Epithelial cell of esophagus (primary cell): ENCODE measurements at regions not wholly inside any gene's neighbourhood (a gene's known extent, or its start where the extent isn't known, plus 50 kb on each side); places are given as distances from the start of the nearest gene placed in this dataset.

ENCODE experiments used
- DNase-seq: peaks from one replicate; pipeline ENCODE4 v3.0.0; 2010; ENCODE audit warnings: low read depth
- H3K4me3 ChIP-seq: 2 replicates; pipeline ENCODE4 v1.5.1; 2011; ENCODE audit warnings: mild to moderate bottlenecking, low read length, control low read depth
- CTCF ChIP-seq: IDR thresholded peaks from 2 replicates; pipeline ENCODE4 v1.5.1; 2011; ENCODE audit warnings: low read depth, mild to moderate bottlenecking, low read length, control low read depth, inconsistent platforms; ENCODE audit not compliant: insufficient read depth; ENCODE audit errors: missing control alignments

- no peak for DNase-seq
- H3K4me3 ChIP-seq, result no peak overlapping the region
- no peak for TF ChIP-seq CTCF
Observed at GRCh38 chr4:108555701-108556100, 64.7 kb upstream of the RPL34 start.

- DNase-seq, result no peak
- TF ChIP-seq CTCF, result no peak
- no peak overlapping the region for H3K4me3 ChIP-seq
Observed at GRCh38 chr4:108547682-108548081, 72.7 kb upstream of the RPL34 start.

DNA sequence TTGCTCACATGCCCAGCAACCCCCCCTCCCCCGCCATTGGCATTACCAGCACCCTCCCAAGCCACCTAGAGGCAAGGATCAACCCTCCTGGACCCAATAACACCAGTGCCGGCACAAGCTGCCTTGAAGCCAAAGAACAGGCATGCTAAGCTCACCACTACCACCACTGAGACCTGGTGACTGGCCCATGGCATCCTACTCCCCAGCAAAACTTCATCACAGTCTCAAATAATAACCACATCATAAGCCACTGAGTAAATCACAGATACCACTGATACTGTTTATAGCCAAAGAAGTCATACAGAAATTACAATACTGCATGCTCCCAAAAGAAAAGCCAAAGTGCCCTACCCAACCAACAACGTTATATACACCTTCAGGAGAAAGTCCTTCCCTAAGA lies 73.6 kb upstream of the RPL34 start:
- TF ChIP-seq CTCF, result no peak
- no peak for DNase-seq
- H3K4me3 ChIP-seq, result no peak overlapping the region

DNA sequence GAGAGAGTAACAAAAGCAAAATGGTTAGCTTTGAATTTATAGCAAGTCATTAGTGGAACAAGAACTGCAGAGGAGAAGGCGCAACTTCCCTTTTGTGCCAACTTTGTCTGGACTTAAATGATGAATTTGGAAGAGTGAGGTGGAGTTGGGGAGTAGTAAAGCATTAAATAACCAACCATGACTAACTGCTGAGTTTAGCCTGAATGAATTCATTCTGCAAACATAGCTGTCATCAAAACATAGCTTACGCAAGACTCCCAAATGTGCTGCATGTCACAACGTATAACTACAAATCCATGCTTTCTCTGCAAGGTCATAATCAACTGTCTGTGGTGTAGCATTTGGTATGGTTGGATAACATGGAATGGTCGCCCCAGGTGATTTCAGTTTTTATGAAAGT lies 75.9 kb upstream of the RPL34 start:
- no peak for TF ChIP-seq CTCF
- peak; percentile 98 for DNase-seq
- no peak overlapping the region for H3K4me3 ChIP-seq

DNA sequence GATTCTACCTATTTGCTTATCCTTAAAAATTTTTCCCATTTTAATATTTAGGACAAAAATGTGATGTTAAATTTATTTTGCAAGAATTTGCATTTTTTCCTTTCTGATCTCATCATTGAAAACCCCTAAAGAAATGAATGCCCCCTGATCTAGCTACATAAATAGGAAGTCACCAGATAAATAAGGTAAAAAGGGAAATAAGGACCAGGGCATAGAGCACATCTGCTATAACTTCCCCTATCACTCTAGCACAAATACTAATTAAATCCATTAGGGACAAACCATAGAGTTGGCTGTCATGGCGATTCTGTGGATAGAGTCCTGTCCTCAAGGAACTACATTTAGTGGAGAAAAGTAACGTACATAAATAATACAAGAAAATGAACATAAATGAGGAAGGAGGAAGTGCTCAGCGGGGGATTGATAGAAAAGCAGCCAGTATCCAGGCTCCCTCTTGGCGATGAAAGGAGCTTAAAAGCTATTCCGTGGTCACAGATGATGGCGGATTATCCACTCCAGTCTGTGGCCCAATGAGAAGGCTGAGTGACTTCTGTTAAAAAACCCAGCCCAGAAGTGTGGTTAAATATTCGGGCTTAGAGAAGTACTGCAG lies 76.9 kb upstream of the RPL34 start:
- no peak overlapping the region for H3K4me3 ChIP-seq
- DNase-seq, result no peak
- TF ChIP-seq CTCF, result no peak

GRCh38 chr4:108540536-108540935 lies 79.8 kb upstream of the RPL34 start:
- peak; percentile 16 for DNase-seq
- TF ChIP-seq CTCF, result no peak
- no peak overlapping the region for H3K4me3 ChIP-seq

DNA sequence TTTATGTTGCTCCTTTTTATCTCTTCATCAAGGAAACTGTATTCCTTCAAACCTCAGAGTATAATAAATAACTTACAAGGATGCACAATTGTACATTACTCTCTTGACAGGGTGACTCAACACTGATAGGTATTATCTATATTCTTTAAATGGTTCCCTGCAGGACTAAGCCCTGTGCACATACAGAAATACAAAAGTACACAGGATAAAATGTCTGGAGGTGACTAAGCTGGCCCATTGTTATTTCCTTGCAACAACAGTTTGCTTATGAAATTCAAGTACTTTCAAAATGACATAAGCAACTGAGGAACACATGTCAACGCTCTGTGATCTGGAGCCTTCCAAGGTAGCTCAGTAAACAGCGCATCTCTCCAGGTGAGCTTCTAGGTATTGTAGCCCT lies 83.8 kb upstream of the RPL34 start:
- peak; percentile 79 for DNase-seq
- no peak overlapping the region for H3K4me3 ChIP-seq
- no peak for TF ChIP-seq CTCF
